ENCODE measurements at regions not wholly inside any gene's neighbourhood (a gene's known extent, or its start where the extent isn't known, plus 50 kb on each side); places are given as distances from the start of the nearest gene placed in this dataset.
"Not testable (repeated sequence)": the region's sequence is repeated elsewhere in the genome, so short reads cannot be mapped to it uniquely, and the experiment has no call there.

GRCh38 chr3:26012241-26012745 is 222.4 kb downstream of the OXSM start:
- no peaks in the 10 kb centered on the region for H3K27me3 Mint-ChIP-seq (ENCODE audit: insufficient read depth, unreplicated experiment)
- no peak overlapping the region for H3K4me3 Mint-ChIP-seq (ENCODE audit: unreplicated experiment)
- Histone ChIP-seq H3K27me3 (replicated peaks; ENCODE audit: control insufficient read depth, insufficient read depth, low read length) (no peaks in the 10 kb centered on the region), H3K9me3 (no peaks in the 10 kb centered on the region), H3K4me1 (no peaks in the 10 kb centered on the region), H3K36me3 (ENCODE audit: control insufficient read depth, insufficient read depth, low read length) (no peaks in the 10 kb centered on the region), H3K4me3 (ENCODE audit: low read depth, low read length) (no peak overlapping the region)
- BruUV-seq (replicated peaks) = no TSS peak
- peaks cover 10% of the 10 kb centered on the region for H3K9me3 Mint-ChIP-seq (ENCODE audit: unreplicated experiment)
- no peaks in the 10 kb centered on the region for H3K4me1 Mint-ChIP-seq (ENCODE audit: low read depth, unreplicated experiment)
- H3K27ac Mint-ChIP-seq (ENCODE audit: unreplicated experiment) = no peak overlapping the region
- DNase-seq = no peak
- intact Hi-C loops (cut with micrococcal nuclease; ENCODE audit: unreplicated experiment) = no loop called here
- ChIA-PET POLR2A (no interaction called here), CTCF (no interaction called here)
- H3K36me3 Mint-ChIP-seq (ENCODE audit: insufficient read depth, unreplicated experiment) = no peaks in the 10 kb centered on the region
- TF ChIP-seq CTCF (IDR thresholded peaks at IDR 0.05; ENCODE audit: insufficient read depth in 1 of 2, low read depth in 1 of 2, low read length in 1 of 2, severe bottlenecking in 1 of 2, unreplicated experiment in 1 of 2) = no peak

- POLR2A ChIA-PET = no interaction called here
Measured at GRCh38 chr3:26015752-26016151, 225.9 kb downstream of the OXSM start.

GRCh38 chr3:26018889-26019288 is 229.0 kb downstream of the OXSM start:
- Mint-ChIP-seq H3K9me3 (ENCODE audit: unreplicated experiment) (peaks cover 9% of the 10 kb centered on the region), H3K36me3 (ENCODE audit: insufficient read depth, unreplicated experiment) (no peaks in the 10 kb centered on the region), H3K4me1 (ENCODE audit: low read depth, unreplicated experiment) (no peaks in the 10 kb centered on the region), H3K27ac (ENCODE audit: unreplicated experiment) (no peak overlapping the region), H3K27me3 (ENCODE audit: insufficient read depth, unreplicated experiment) (no peaks in the 10 kb centered on the region), H3K4me3 (ENCODE audit: unreplicated experiment) (no peak overlapping the region)
- ChIA-PET POLR2A (no interaction called here), CTCF (no interaction called here)
- BruUV-seq (replicated peaks) = no TSS peak
- no peaks in the 10 kb centered on the region for H3K36me3 ChIP-seq (ENCODE audit: control insufficient read depth, insufficient read depth, low read length)
- no peaks in the 10 kb centered on the region for H3K27me3 ChIP-seq (replicated peaks; ENCODE audit: control insufficient read depth, insufficient read depth, low read length)
- H3K4me1 ChIP-seq = no peaks in the 10 kb centered on the region
- TF ChIP-seq CTCF (IDR thresholded peaks at IDR 0.05; ENCODE audit: insufficient read depth in 1 of 2, low read depth in 1 of 2, low read length in 1 of 2, severe bottlenecking in 1 of 2, unreplicated experiment in 1 of 2) = no peak
- DNase-seq = no peak
- no peak overlapping the region for H3K4me3 ChIP-seq (ENCODE audit: low read depth, low read length)
- intact Hi-C loops (cut with micrococcal nuclease; ENCODE audit: unreplicated experiment) = no loop called here
- H3K9me3 ChIP-seq = no peaks in the 10 kb centered on the region

More at GRCh38 chr3:26015752-26016151, 225.9 kb downstream of the OXSM start:
- Mint-ChIP-seq H3K9me3 (ENCODE audit: unreplicated experiment) (peaks cover 3% of the 10 kb centered on the region), H3K27ac (ENCODE audit: unreplicated experiment) (no peak overlapping the region), H3K4me3 (ENCODE audit: unreplicated experiment) (no peak overlapping the region), H3K36me3 (ENCODE audit: insufficient read depth, unreplicated experiment) (no peaks in the 10 kb centered on the region), H3K4me1 (ENCODE audit: low read depth, unreplicated experiment) (no peaks in the 10 kb centered on the region), H3K27me3 (ENCODE audit: insufficient read depth, unreplicated experiment) (no peaks in the 10 kb centered on the region)
- Histone ChIP-seq H3K4me1 (no peaks in the 10 kb centered on the region), H3K27me3 (replicated peaks; ENCODE audit: control insufficient read depth, insufficient read depth, low read length) (no peaks in the 10 kb centered on the region), H3K36me3 (ENCODE audit: control insufficient read depth, insufficient read depth, low read length) (no peaks in the 10 kb centered on the region), H3K4me3 (ENCODE audit: low read depth, low read length) (no peak overlapping the region), H3K9me3 (no peaks in the 10 kb centered on the region)
- intact Hi-C loops (cut with micrococcal nuclease; ENCODE audit: unreplicated experiment) = no loop called here
- no peak for TF ChIP-seq CTCF (IDR thresholded peaks at IDR 0.05; ENCODE audit: insufficient read depth in 1 of 2, low read depth in 1 of 2, low read length in 1 of 2, severe bottlenecking in 1 of 2, unreplicated experiment in 1 of 2)
- no peak for DNase-seq
- no TSS peak for BruUV-seq (replicated peaks)
- CTCF ChIA-PET = no interaction called here

GRCh38 chr3:26024206-26024605 is 234.3 kb downstream of the OXSM start:
- H3K27ac Mint-ChIP-seq (ENCODE audit: unreplicated experiment); H3K9me3 ChIP-seq; H3K27me3 ChIP-seq (replicated peaks; ENCODE audit: control insufficient read depth, insufficient read depth, low read length); H3K36me3 Mint-ChIP-seq (ENCODE audit: insufficient read depth, unreplicated experiment); intact Hi-C loops (cut with micrococcal nuclease; ENCODE audit: unreplicated experiment); DNase-seq; H3K36me3 ChIP-seq (ENCODE audit: control insufficient read depth, insufficient read depth, low read length); H3K4me1 ChIP-seq; BruUV-seq (replicated peaks); H3K4me1 Mint-ChIP-seq (ENCODE audit: low read depth, unreplicated experiment); H3K4me3 Mint-ChIP-seq (ENCODE audit: unreplicated experiment); H3K4me3 ChIP-seq (ENCODE audit: low read depth, low read length); H3K27me3 Mint-ChIP-seq (ENCODE audit: insufficient read depth, unreplicated experiment); CTCF ChIA-PET; POLR2A ChIA-PET: not testable (repeated sequence)
- H3K9me3 Mint-ChIP-seq (ENCODE audit: unreplicated experiment) = peaks cover 27% of the 10 kb centered on the region

Data from Caco-2 (cell line).